GM13977 (cell line): ENCODE measurements at regions not wholly inside any gene's neighbourhood (a gene's known extent, or its start where the extent isn't known, plus 50 kb on each side); places are given as distances from the start of the nearest gene placed in this dataset.

Experiments
- DNase-seq: peaks from one replicate; pipeline ENCODE4 v3.0.0; 2012; ENCODE audit warnings: low spot score
- in situ Hi-C: fragments of 300-500 bp; cut with MboI; formaldehyde crosslinking; loops from one replicate; pipeline ENCODE4 v1.12.0; 2022; ENCODE audit warnings: low sequenced_read_pairs, low pct_unique_long_range_greater_than_20kb, mixed read lengths, inconsistent platforms; ENCODE audit not compliant: unreplicated experiment
- TF ChIP-seq, protein P1 (sequence below): IDR thresholded peaks from 2 replicates; pipeline ENCODE4 v1.5.1; 2012; ENCODE audit warnings: mild to moderate bottlenecking, control low read depth; ENCODE audit not compliant: insufficient read depth; ENCODE audit errors: extremely low read depth, missing control alignments

DNA sequence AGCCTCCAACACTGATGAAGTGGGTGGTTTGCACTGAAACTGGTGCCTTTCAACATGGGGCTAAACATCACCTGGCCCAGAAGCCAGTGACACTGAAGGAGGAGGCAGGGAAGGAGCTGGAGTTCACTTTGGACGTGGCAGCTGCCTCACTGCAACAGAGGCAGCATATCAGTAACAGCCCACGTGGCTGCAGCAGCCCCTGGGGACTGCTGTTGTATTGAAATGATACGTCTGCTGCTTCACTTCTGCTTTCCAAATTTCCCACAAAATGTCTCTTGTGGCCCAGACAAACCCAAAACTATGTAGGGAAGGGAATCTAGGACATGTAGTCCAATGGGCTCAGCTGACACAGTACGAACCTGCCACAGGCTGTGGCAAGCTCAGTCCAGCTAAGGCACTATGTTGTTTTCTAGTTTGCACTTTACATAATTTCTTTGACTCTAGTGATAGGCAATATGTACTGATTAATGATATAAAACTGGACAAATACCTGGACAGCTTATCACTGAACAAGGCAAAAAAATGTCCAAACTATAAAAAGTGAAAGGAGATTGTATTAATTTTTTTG lies 84.7 kb upstream of the RAPGEF2 start:
- TF ChIP-seq, protein P1, sequence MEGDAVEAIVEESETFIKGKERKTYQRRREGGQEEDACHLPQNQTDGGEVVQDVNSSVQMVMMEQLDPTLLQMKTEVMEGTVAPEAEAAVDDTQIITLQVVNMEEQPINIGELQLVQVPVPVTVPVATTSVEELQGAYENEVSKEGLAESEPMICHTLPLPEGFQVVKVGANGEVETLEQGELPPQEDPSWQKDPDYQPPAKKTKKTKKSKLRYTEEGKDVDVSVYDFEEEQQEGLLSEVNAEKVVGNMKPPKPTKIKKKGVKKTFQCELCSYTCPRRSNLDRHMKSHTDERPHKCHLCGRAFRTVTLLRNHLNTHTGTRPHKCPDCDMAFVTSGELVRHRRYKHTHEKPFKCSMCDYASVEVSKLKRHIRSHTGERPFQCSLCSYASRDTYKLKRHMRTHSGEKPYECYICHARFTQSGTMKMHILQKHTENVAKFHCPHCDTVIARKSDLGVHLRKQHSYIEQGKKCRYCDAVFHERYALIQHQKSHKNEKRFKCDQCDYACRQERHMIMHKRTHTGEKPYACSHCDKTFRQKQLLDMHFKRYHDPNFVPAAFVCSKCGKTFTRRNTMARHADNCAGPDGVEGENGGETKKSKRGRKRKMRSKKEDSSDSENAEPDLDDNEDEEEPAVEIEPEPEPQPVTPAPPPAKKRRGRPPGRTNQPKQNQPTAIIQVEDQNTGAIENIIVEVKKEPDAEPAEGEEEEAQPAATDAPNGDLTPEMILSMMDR: no peak
- peak; percentile 48 for DNase-seq

DNA sequence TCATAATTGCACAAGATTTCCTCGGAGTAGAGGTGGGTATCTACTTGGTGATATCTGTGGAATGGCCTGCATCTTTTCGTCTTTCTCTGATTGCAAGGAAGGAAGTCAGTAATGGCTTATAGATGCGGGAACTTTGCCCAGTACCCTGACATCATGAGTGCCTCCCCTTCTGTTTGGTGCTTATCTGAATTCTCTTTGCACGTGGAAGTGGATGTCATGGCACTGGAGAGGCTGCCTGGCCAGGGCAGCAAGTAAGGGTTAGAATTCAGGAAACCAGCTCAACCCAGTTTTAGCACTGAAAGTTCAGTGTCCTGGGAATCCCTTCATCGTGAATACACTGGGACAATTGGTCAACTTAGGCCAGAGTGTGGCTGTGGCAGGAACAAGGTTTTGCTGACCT lies 83.5 kb upstream of the RAPGEF2 start:
- TF ChIP-seq, protein P1: no peak
- in situ Hi-C loops: no loop called here
- DNase-seq: no peak

More for the DNA sequence above, 84.7 kb upstream of the RAPGEF2 start:
- in situ Hi-C loops: no loop called here

DNA sequence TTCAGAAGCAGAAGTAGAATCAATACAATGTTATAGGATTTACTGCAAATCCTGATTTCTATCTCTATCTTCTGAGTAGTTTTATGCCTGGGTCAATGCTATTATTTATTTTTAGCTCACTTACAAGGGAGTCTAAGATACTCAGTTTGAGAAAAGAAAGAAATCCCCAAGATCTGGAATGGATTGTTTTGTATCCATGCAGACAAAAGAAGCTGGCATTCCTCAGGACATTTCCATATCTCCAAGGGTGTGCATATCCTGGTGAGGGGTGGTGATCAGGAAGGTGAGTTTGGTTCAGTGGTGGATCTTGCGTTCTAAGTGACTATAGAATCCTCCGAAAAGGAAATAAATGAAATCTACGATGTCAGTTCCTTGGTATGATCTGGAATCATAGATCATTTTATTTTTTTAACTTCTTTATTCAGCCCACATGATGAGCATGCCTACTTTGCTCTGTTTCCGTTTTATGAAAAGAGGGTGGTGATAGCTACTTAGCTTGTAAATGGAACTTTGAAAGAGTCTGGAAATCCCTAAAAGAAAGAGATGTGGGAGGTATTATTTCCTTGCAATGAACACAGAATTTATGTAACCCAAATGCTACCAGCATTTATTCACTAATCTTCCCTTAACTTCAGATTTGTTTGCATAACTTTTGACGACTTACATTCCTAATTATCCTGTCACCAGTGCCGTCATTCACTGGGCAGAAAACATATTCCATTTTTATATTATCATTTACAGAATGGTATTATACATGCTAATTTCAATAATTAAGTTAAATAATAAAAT lies 81.1 kb upstream of the RAPGEF2 start:
- no peak for DNase-seq
- TF ChIP-seq, protein P1: no peak
- in situ Hi-C loops: no loop called here

DNA sequence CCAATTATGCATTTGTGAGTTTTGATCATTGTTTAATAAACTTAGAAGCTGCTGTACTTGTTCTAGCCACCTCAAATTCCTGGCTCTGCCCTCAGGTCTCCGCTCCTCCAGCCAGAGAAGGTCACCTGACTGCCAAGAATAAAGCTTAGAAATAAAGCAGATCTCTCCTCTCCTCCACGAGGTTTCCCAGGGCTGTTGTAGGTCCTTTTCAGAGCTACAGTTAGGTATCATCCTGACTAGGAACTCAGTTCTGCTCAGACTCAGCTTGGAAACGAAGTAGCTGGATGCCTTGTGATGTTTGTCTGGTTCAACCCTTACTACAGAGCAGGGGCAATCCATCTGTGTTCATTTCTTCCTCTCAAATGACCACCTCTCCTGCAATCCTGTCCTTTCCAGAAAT lies 79.1 kb upstream of the RAPGEF2 start:
- TF ChIP-seq, protein P1: no peak
- DNase-seq: no peak
- in situ Hi-C loops: no loop called here

DNA sequence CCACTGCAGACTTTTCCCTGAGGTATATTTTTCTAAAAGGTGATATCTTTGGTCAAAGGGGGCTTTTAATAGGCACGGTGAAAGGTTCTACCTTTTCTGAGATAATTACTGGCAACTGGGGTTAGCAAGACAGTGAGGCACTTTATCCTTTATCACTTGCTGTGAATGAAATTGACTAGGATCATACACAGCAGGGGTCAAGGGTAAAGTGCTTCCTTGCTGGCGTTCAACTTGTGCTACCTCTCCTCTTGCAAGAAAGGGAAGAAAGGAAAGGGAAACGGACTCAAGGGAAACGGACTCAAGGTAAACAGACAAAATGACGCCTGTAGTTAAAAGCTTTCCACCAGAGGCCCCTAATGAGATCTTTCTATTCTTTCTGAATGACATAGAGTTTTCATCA lies 78.6 kb upstream of the RAPGEF2 start:
- TF ChIP-seq, protein P1: no peak

DNA sequence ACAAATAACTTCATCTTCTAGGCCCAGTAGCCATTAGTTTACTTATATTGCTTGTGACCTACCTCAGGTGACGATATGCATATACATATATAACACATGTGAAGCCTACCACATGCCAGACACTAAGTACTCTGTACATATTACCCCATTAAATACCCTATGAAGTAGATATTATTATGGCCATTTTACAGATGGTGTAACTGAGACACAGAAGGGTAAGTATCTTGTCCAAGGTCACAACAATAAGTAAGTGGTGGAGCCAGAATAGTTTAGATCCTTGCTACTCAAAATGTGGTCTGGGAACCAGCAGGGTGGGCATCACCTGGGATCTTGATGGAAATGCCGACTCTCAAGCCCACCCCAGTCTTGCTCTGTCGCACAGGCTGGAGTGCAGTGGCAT lies 78.1 kb upstream of the RAPGEF2 start:
- in situ Hi-C loops: no loop called here
- no peak for DNase-seq
- TF ChIP-seq, protein P1: no peak

More for the DNA sequence above, 78.6 kb upstream of the RAPGEF2 start:
- in situ Hi-C loops: no loop called here
- DNase-seq: no peak
